Epidermal melanocyte (primary cell): ENCODE measurements at regions not wholly inside any gene's neighbourhood (a gene's known extent, or its start where the extent isn't known, plus 50 kb on each side); places are given as distances from the start of the nearest gene placed in this dataset.

Experiments
- DNase-seq: peaks from one replicate; pipeline ENCODE4 v3.0.0; 2011; ENCODE audit warnings: low spot score; ENCODE audit not compliant: insufficient read length

- DNase-seq = no peak
Observed at GRCh38 chr2:188909036-188909435, 65.1 kb upstream of the COL3A1 start.

GRCh38 chr2:188916736-188917135, 57.4 kb upstream of the COL3A1 start:
- no peak for DNase-seq

GRCh38 chr2:188917632-188918031, 56.5 kb upstream of the COL3A1 start:
- no peak for DNase-seq

- no peak for DNase-seq
Observed at GRCh38 chr2:188919824-188920223, 54.3 kb upstream of the COL3A1 start.

- no peak for DNase-seq
Observed at GRCh38 chr2:188922191-188922590, 52.0 kb upstream of the COL3A1 start.
